ENCODE measurements at regions not wholly inside any gene's neighbourhood (a gene's known extent, or its start where the extent isn't known, plus 50 kb on each side); places are given as distances from the start of the nearest gene placed in this dataset.

- Histone ChIP-seq H3K27me3 (ENCODE audit: control insufficient read depth in 2 of 2, insufficient read depth in 2 of 2, low read length in 2 of 2) (no peaks in the 10 kb centered on the region), H2AFZ (ENCODE audit: low read depth, low read length) (no peak overlapping the region), H3K4me2 (ENCODE audit: insufficient read depth, low read length) (no peak overlapping the region), H3K36me3 (ENCODE audit: control insufficient read depth, insufficient read depth, low read length) (no peaks in the 10 kb centered on the region), H3K4me1 (replicated peaks in 1 of 2; ENCODE audit: control insufficient read depth in 2 of 2, insufficient read depth in 2 of 2, low read length in 2 of 2) (no peaks in the 10 kb centered on the region), H3K27ac (ENCODE audit: extremely low read depth, low read depth, low read length) (no peak overlapping the region), H4K20me1 (replicated peaks; ENCODE audit: control insufficient read depth, insufficient read depth, low read length) (no peaks in the 10 kb centered on the region), H3K9ac (ENCODE audit: insufficient read depth in 1 of 2, low read depth in 2 of 2, low read length in 2 of 2) (no peak overlapping the region), H3K9me3 (replicated peaks; ENCODE audit: control insufficient read depth, insufficient read depth, low read depth, low read length) (no peaks in the 10 kb centered on the region), H3K4me3 (no peak overlapping the region), H3K79me2 (ENCODE audit: control insufficient read depth, insufficient read depth, low read length) (no peaks in the 10 kb centered on the region), H3K9me1 (ENCODE audit: control insufficient read depth, insufficient read depth, low read length) (no peaks in the 10 kb centered on the region)
- FAIRE-seq (no peak), DNase-seq (ENCODE audit: extremely low read depth in 1 of 4, low spot score in 3 of 4) (no peak), ATAC-seq (no peak)
- intact Hi-C loops (cut with micrococcal nuclease): loop anchor here (5.0 kb wide), 1 partner anchor 261 kb away; no protein-coding TSS in a partner anchor
- in situ Hi-C loops (cut with MboI): no loop called here
- 0% methylated on average over 4 of the region's 4 CpGs for WGBS (ENCODE audit: insufficient coverage, low coverage, missing lambda C conversion rate)
- BruUV-seq (replicated peaks): no TSS peak
- ChIA-PET CTCF (ENCODE audit: low intra/inter-chr PET ratio) (interaction anchor here (1.2 kb wide), 1 partner anchor 261 kb away, joined by 3 read pairs; no protein-coding TSS in a partner anchor), POLR2A (interaction anchor here (0.6 kb wide), 1 partner anchor 1080 kb away, joined by 3 read pairs; no protein-coding TSS in a partner anchor)
- TF ChIP-seq ZNF280B (CRISPR knock-in tag; IDR thresholded peaks at IDR 0.05) (no peak), MNT (conservative IDR thresholded peaks at IDR 0.05) (no peak), POLR2B (IDR thresholded peaks at IDR 0.05; ENCODE audit: low read depth, partially characterized antibody) (no peak), EGR1 (conservative IDR thresholded peaks at IDR 0.05) (no peak), ZC3H11A (IDR thresholded peaks at IDR 0.05; ENCODE audit: low read depth, low read length) (no peak), PPARD (CRISPR knock-in tag; IDR thresholded peaks at IDR 0.05) (no peak), ZNF766 (CRISPR knock-in tag; conservative IDR thresholded peaks at IDR 0.05) (no peak), DMBX1 (CRISPR knock-in tag; IDR thresholded peaks at IDR 0.05; ENCODE audit: borderline replicate concordance) (no peak), HNRNPLL (IDR thresholded peaks at IDR 0.05; ENCODE audit: low read depth, low read length, poor library complexity, severe bottlenecking) (no peak), POLR2AphosphoS2 (IDR thresholded peaks at IDR 0.05; ENCODE audit: low read length) (no peak), CEBPB (tag; IDR thresholded peaks at IDR 0.05) (no peak), CREB1 (IDR thresholded peaks at IDR 0.05) (no peak), CREB1 (CRISPR knock-in tag; IDR thresholded peaks at IDR 0.05) (no peak), DPF2 (IDR thresholded peaks at IDR 0.05) (no peak), ZNF41 (CRISPR knock-in tag; conservative IDR thresholded peaks at IDR 0.05) (no peak), KLF1 (tag; IDR thresholded peaks at IDR 0.05) (no peak), LARP7 (IDR thresholded peaks at IDR 0.05) (no peak), L3MBTL2 (IDR thresholded peaks at IDR 0.05) (no peak)
- TF ChIP-seq, protein P1, sequence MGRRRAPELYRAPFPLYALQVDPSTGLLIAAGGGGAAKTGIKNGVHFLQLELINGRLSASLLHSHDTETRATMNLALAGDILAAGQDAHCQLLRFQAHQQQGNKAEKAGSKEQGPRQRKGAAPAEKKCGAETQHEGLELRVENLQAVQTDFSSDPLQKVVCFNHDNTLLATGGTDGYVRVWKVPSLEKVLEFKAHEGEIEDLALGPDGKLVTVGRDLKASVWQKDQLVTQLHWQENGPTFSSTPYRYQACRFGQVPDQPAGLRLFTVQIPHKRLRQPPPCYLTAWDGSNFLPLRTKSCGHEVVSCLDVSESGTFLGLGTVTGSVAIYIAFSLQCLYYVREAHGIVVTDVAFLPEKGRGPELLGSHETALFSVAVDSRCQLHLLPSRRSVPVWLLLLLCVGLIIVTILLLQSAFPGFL (CRISPR knock-in tag; IDR thresholded peaks at IDR 0.05): no peak
- TF ChIP-seq, protein P2, sequence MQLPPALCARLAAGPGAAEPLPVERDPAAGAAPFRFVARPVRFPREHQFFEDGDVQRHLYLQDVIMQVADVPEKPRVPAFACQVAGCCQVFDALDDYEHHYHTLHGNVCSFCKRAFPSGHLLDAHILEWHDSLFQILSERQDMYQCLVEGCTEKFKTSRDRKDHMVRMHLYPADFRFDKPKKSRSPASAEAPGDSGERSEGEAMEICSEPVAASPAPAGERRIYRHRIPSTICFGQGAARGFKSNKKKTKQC (CRISPR knock-in tag; IDR thresholded peaks at IDR 0.05): no peak
These were observed 408.9 kb upstream of the MPDZ start for GRCh38 chr9:13688223-13688989.

All from K562 (cell line).